ENCODE measurements at regions not wholly inside any gene's neighbourhood (a gene's known extent, or its start where the extent isn't known, plus 50 kb on each side); places are given as distances from the start of the nearest gene placed in this dataset.
"Not testable (repeated sequence)": the region's sequence is repeated elsewhere in the genome, so short reads cannot be mapped to it uniquely, and the experiment has no call there.

GRCh38 chr5:87126869-87127268 is 140.8 kb upstream of the RASA1 start:
- Histone ChIP-seq H3K27ac (no peak overlapping the region), H3K36me3 (no peaks in the 10 kb centered on the region), H3K27me3 (no peaks in the 10 kb centered on the region), H3K9me3 (no peaks in the 10 kb centered on the region), H3K4me1 (no peaks in the 10 kb centered on the region), H3K4me3 (no peak overlapping the region)
- intact Hi-C loops (cut with DNase I) = no loop called here
- TF ChIP-seq CTCF (IDR thresholded peaks at IDR 0.05) = no peak
- no peak for FAIRE-seq
- no peak for DNase-seq
- no peak for ATAC-seq
- WGBS, 2 donors = 52 to 59% methylated on average over 3 of the region's 3 CpGs

GRCh38 chr5:87127426-87127825 is 140.3 kb upstream of the RASA1 start:
- Histone ChIP-seq H3K27me3 (no peaks in the 10 kb centered on the region), H3K36me3 (no peaks in the 10 kb centered on the region), H3K27ac (no peak overlapping the region), H3K4me1 (no peaks in the 10 kb centered on the region), H3K4me3 (no peak overlapping the region), H3K9me3 (no peaks in the 10 kb centered on the region)
- intact Hi-C loops (cut with DNase I) = no loop called here
- ATAC-seq (no peak), DNase-seq (no peak), FAIRE-seq (no peak)
- WGBS, 2 donors = 73 to 75% methylated on average over 1 of the region's 1 CpG
- no peak for TF ChIP-seq CTCF (IDR thresholded peaks at IDR 0.05)

- 58 to 69% methylated on average over 3 of the region's 3 CpGs for WGBS, 2 donors
- Histone ChIP-seq H3K4me1 (no peaks in the 10 kb centered on the region), H3K9me3 (no peaks in the 10 kb centered on the region), H3K27me3 (no peaks in the 10 kb centered on the region), H3K4me3 (no peak overlapping the region), H3K36me3 (no peaks in the 10 kb centered on the region), H3K27ac (no peak overlapping the region)
- ATAC-seq = no peak
- no peak for TF ChIP-seq CTCF (IDR thresholded peaks at IDR 0.05)
- no peak for FAIRE-seq
- intact Hi-C loops (cut with DNase I) = no loop called here
- DNase-seq = no peak
Measured at GRCh38 chr5:87127956-87128687, 139.6 kb upstream of the RASA1 start.

GRCh38 chr5:87129046-87129445 is 138.6 kb upstream of the RASA1 start:
- no peak for TF ChIP-seq CTCF (IDR thresholded peaks at IDR 0.05)
- Histone ChIP-seq H3K4me1 (no peaks in the 10 kb centered on the region), H3K27ac (no peak overlapping the region), H3K27me3 (no peaks in the 10 kb centered on the region), H3K9me3 (no peaks in the 10 kb centered on the region), H3K36me3 (no peaks in the 10 kb centered on the region), H3K4me3 (no peak overlapping the region)
- DNase-seq = no peak
- no peak for ATAC-seq
- intact Hi-C loops (cut with DNase I) = no loop called here
- 50 to 52% methylated on average over 1 of the region's 1 CpG for WGBS, 2 donors
- no peak for FAIRE-seq

- no peak for ATAC-seq
- intact Hi-C loops (cut with DNase I) = no loop called here
- no peaks in the 10 kb centered on the region for H3K4me1 ChIP-seq
- no peak for FAIRE-seq
- no peak for DNase-seq
- no peaks in the 10 kb centered on the region for H3K36me3 ChIP-seq
- TF ChIP-seq CTCF (IDR thresholded peaks at IDR 0.05) = no peak
- no peaks in the 10 kb centered on the region for H3K27me3 ChIP-seq
- no peaks in the 10 kb centered on the region for H3K9me3 ChIP-seq
- no peak overlapping the region for H3K4me3 ChIP-seq
- H3K27ac ChIP-seq = no peak overlapping the region
Measured at GRCh38 chr5:87132696-87133095, 135.0 kb upstream of the RASA1 start.

GRCh38 chr5:87134513-87134912 is 133.2 kb upstream of the RASA1 start:
- not testable (repeated sequence) for ATAC-seq, FAIRE-seq

More at GRCh38 chr5:87134513-87134912, 133.2 kb upstream of the RASA1 start:
- DNase-seq; H3K9me3 ChIP-seq; H3K4me3 ChIP-seq; H3K4me1 ChIP-seq; H3K27me3 ChIP-seq; H3K36me3 ChIP-seq; H3K27ac ChIP-seq; intact Hi-C loops (cut with DNase I): not testable (repeated sequence)

Data from pancreas (tissue), 10 donors.